ENCODE measurements at regions not wholly inside any gene's neighbourhood (a gene's known extent, or its start where the extent isn't known, plus 50 kb on each side); places are given as distances from the start of the nearest gene placed in this dataset.

GRCh38 chr1:224498574-224499170, 64.1 kb upstream of the WDR26 start (continued):
- TF ChIP-seq SUZ12 (IDR thresholded peaks at IDR 0.05; ENCODE audit: low read length) (no peak), FOSL1 (IDR thresholded peaks at IDR 0.05; ENCODE audit: insufficient read depth, low read depth, low read length) (no peak)

Data from H1 (cell line).